Amniotic epithelial cell (primary cell): ENCODE measurements at regions not wholly inside any gene's neighbourhood (a gene's known extent, or its start where the extent isn't known, plus 50 kb on each side); places are given as distances from the start of the nearest gene placed in this dataset.
"Not testable (repeated sequence)": the region's sequence is repeated elsewhere in the genome, so short reads cannot be mapped to it uniquely, and the experiment has no call there.

ENCODE experiments used
- DNase-seq: peaks from one replicate; pipeline ENCODE4 v3.0.0-alpha.2; 2010; ENCODE audit warnings: low read depth

- DNase-seq, result peak; percentile 69
Observed at GRCh38 chr4:114087596-114088230, 108.3 kb upstream of the ARSJ start.

GRCh38 chr4:114088481-114088880 is 109.0 kb upstream of the ARSJ start:
- DNase-seq, result no peak

- no peak for DNase-seq
Observed at GRCh38 chr4:114091546-114091945, 112.1 kb upstream of the ARSJ start.

GRCh38 chr4:114093221-114093715 is 113.8 kb upstream of the ARSJ start:
- DNase-seq, result no peak

- DNase-seq, result no peak
Observed at GRCh38 chr4:114100288-114101031, 121.0 kb upstream of the ARSJ start.

- no peak for DNase-seq
Observed at GRCh38 chr4:114103908-114104307, 124.5 kb upstream of the ARSJ start.

- peak; percentile 19 for DNase-seq
Observed at GRCh38 chr4:114108869-114109268, 129.4 kb upstream of the ARSJ start.

- peak; percentile 6 for DNase-seq
Observed at GRCh38 chr4:114109776-114110175, 130.3 kb upstream of the ARSJ start.

GRCh38 chr4:114115526-114115925 is 136.1 kb upstream of the ARSJ start:
- no peak for DNase-seq

GRCh38 chr4:114116861-114117260 is 137.4 kb upstream of the ARSJ start:
- no peak for DNase-seq

GRCh38 chr4:114121221-114121620 is 141.8 kb upstream of the ARSJ start:
- DNase-seq, result no peak

- DNase-seq, result no peak
Observed at GRCh38 chr4:114132199-114132598, 152.8 kb upstream of the ARSJ start.

GRCh38 chr4:114132830-114133229 is 153.4 kb upstream of the ARSJ start:
- peak; percentile 9 for DNase-seq

- peak; percentile 2 for DNase-seq
Observed at GRCh38 chr4:114136069-114136468, 156.6 kb upstream of the ARSJ start.

- DNase-seq, result no peak
Observed at GRCh38 chr4:114137984-114138383, 158.5 kb upstream of the ARSJ start.

- DNase-seq, result no peak
Observed at GRCh38 chr4:114146947-114147618, 167.6 kb upstream of the ARSJ start.

GRCh38 chr4:114147619-114148208 is 168.3 kb upstream of the ARSJ start:
- DNase-seq, result not testable (repeated sequence)

GRCh38 chr4:114148372-114149070 is 169.1 kb upstream of the ARSJ start:
- not testable (repeated sequence) for DNase-seq

GRCh38 chr4:114156371-114156770 is 176.9 kb upstream of the ARSJ start:
- peak; percentile 31 for DNase-seq

GRCh38 chr4:114161809-114162208 is 182.4 kb upstream of the ARSJ start:
- DNase-seq, result no peak

GRCh38 chr4:114163051-114163450 is 183.6 kb upstream of the ARSJ start:
- peak; percentile 13 for DNase-seq

GRCh38 chr4:114173968-114174367 is 194.5 kb upstream of the ARSJ start:
- DNase-seq, result no peak
